Colonic mucosa (tissue), 4 donors: ENCODE measurements at regions not wholly inside any gene's neighbourhood (a gene's known extent, or its start where the extent isn't known, plus 50 kb on each side); places are given as distances from the start of the nearest gene placed in this dataset.

Source experiments
- DNase-seq: peaks from one replicate; pipeline ENCODE4 v3.0.0-alpha.2; 2020
- H3K27ac ChIP-seq: fragments of 200-600 bp; one replicate; pipeline ENCODE4 v1.8.0; 2021
- H3K27me3 ChIP-seq: fragments of 200-600 bp; one replicate; pipeline ENCODE4 v1.8.0; 2021
- H3K36me3 ChIP-seq: fragments of 200-600 bp; one replicate; pipeline ENCODE4 v1.8.0; 2021
- H3K4me1 ChIP-seq: fragments of 200-600 bp; one replicate; pipeline ENCODE4 v1.8.0; 2021; ENCODE audit warnings: mild to moderate bottlenecking
- H3K4me3 ChIP-seq: fragments of 200-600 bp; one replicate; pipeline ENCODE4 v1.8.0; 2021
- H3K9ac ChIP-seq, 2 donors: one replicate each; pipeline ENCODE4 v1.7.0; 2013; ENCODE audit warnings: control low read depth in 2 of 2, low read depth in 2 of 2, low read length in 2 of 2
- H3K9me3 ChIP-seq: fragments of 200-600 bp; one replicate; pipeline ENCODE4 v1.8.0; 2021
- intact Hi-C: fragments of 100-400 bp; cut with DNase I; formaldehyde crosslinking; loops from one replicate; pipeline ENCODE4 v1.14.1; 2022
- TF ChIP-seq, protein P1 (sequence below): fragments of 200-600 bp; IDR thresholded peaks from one replicate; pipeline ENCODE4 v1.8.0; 2022; ENCODE audit warnings: antibody characterized with exemption, mild to moderate bottlenecking
- donor health status: healthy.
- donor health status: DM: no; HTN: no; CAD: no.
- donor health status: DM: no; HTN: no; CAD: no.

GRCh38 chr3:21256932-21257331 is 494.1 kb downstream of the ZNF385D start:
- no peak overlapping the region for H3K27ac ChIP-seq
- no peaks in the 10 kb centered on the region for H3K4me1 ChIP-seq
- H3K9me3 ChIP-seq, result no peaks in the 10 kb centered on the region
- TF ChIP-seq, protein P1, sequence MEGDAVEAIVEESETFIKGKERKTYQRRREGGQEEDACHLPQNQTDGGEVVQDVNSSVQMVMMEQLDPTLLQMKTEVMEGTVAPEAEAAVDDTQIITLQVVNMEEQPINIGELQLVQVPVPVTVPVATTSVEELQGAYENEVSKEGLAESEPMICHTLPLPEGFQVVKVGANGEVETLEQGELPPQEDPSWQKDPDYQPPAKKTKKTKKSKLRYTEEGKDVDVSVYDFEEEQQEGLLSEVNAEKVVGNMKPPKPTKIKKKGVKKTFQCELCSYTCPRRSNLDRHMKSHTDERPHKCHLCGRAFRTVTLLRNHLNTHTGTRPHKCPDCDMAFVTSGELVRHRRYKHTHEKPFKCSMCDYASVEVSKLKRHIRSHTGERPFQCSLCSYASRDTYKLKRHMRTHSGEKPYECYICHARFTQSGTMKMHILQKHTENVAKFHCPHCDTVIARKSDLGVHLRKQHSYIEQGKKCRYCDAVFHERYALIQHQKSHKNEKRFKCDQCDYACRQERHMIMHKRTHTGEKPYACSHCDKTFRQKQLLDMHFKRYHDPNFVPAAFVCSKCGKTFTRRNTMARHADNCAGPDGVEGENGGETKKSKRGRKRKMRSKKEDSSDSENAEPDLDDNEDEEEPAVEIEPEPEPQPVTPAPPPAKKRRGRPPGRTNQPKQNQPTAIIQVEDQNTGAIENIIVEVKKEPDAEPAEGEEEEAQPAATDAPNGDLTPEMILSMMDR, result no peak
- H3K27me3 ChIP-seq, result no peaks in the 10 kb centered on the region
- H3K36me3 ChIP-seq, result no peaks in the 10 kb centered on the region
- intact Hi-C loops, result no loop called here
- no peak overlapping the region for H3K9ac ChIP-seq
- no peak overlapping the region for H3K4me3 ChIP-seq
- DNase-seq, result no peak

DNA sequence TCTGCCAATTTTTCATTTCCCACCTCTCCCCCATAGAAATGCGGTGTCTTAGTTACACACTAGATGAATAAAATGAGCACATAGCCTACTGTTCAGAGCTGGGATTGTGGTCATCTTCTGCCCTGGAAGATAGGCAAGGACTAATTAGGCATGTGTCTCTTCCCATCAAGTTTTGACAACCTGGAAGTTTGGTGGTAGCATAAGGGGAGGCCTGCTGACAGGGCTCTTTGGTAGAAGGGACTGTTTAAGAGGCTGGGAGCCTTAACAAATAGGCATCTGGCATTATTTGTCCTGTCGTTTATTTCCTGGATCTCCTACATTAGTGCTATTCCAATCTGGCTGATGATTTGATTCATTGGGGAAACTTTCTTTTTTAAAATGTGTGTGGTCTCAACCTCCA is 512.3 kb downstream of the ZNF385D start:
- no peak overlapping the region for H3K27ac ChIP-seq
- no peak overlapping the region for H3K4me3 ChIP-seq
- H3K9ac ChIP-seq, result no peak overlapping the region
- no peaks in the 10 kb centered on the region for H3K36me3 ChIP-seq
- DNase-seq, result no peak
- intact Hi-C loops, result no loop called here
- no peaks in the 10 kb centered on the region for H3K4me1 ChIP-seq
- H3K27me3 ChIP-seq, result no peaks in the 10 kb centered on the region
- no peaks in the 10 kb centered on the region for H3K9me3 ChIP-seq
- TF ChIP-seq, protein P1, result no peak

GRCh38 chr3:21237638-21238037 is 513.4 kb downstream of the ZNF385D start:
- Histone ChIP-seq H3K27me3 (no peaks in the 10 kb centered on the region), H3K4me3 (no peak overlapping the region), H3K4me1 (no peaks in the 10 kb centered on the region), H3K27ac (no peak overlapping the region), H3K9ac (no peak overlapping the region), H3K9me3 (no peaks in the 10 kb centered on the region), H3K36me3 (no peaks in the 10 kb centered on the region)
- TF ChIP-seq, protein P1, result no peak
- no peak for DNase-seq
- intact Hi-C loops, result no loop called here

- Histone ChIP-seq H3K9ac (no peak overlapping the region), H3K27me3 (no peaks in the 10 kb centered on the region), H3K9me3 (no peaks in the 10 kb centered on the region), H3K36me3 (no peaks in the 10 kb centered on the region), H3K4me1 (no peaks in the 10 kb centered on the region), H3K27ac (no peak overlapping the region), H3K4me3 (no peak overlapping the region)
- intact Hi-C loops, result no loop called here
- no peak for DNase-seq
- TF ChIP-seq, protein P1, result no peak
Observed at GRCh38 chr3:21235491-21235890, 515.5 kb downstream of the ZNF385D start.

DNA sequence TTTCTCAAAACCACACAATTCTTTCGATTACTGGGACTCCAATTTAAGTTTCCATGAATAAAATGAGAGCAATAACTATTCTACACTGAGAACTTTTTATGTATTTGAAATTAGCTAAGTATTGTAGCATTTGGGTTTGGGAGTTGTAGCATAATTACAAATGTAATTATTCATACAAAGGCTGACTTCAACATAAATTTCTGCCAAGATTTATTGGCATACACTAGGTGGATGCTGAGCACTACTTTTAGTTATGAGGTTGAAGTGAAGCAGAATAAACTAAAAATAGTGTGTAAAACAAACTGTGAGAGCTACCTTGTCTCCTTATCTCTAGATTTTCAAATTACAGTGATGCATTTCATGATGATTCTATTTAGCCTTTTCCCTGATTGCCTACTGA is 516.1 kb downstream of the ZNF385D start:
- Histone ChIP-seq H3K27ac (no peak overlapping the region), H3K4me3 (no peak overlapping the region), H3K27me3 (no peaks in the 10 kb centered on the region), H3K36me3 (no peaks in the 10 kb centered on the region), H3K9ac (no peak overlapping the region), H3K4me1 (no peaks in the 10 kb centered on the region), H3K9me3 (no peaks in the 10 kb centered on the region)
- DNase-seq, result no peak
- TF ChIP-seq, protein P1, result no peak
- intact Hi-C loops, result no loop called here
